Gastroesophageal sphincter (tissue), 4 donors: ENCODE measurements at regions not wholly inside any gene's neighbourhood (a gene's known extent, or its start where the extent isn't known, plus 50 kb on each side); places are given as distances from the start of the nearest gene placed in this dataset.

Experiments
- ATAC-seq: fragments of 150-250 bp; one replicate; pipeline ENCODE4 v1.9.1; 2016; ENCODE audit warnings: mild to moderate bottlenecking, moderate library complexity
- H3K27ac ChIP-seq, 4 donors: fragments of 200-600 bp; sonication (generic) in 3 of 4; 1 replicate in 3 of 4; 2 replicates in 1 of 4; pipeline ENCODE4 v1.5.1; 2016 to 2019
- H3K27me3 ChIP-seq: fragments of 200-600 bp; sonication (generic); one replicate; pipeline ENCODE4 v1.5.1; 2019
- H3K36me3 ChIP-seq, 2 donors: fragments of 200-600 bp; sonication (generic); one replicate each; pipeline ENCODE4 v1.5.1; 2019; ENCODE audit warnings: control low read depth in 1 of 2
- H3K4me1 ChIP-seq, 3 donors: fragments of 200-600 bp; sonication (generic); 1 replicate in 2 of 3; 2 replicates in 1 of 3; pipeline ENCODE4 v1.5.1; 2016 to 2019; ENCODE audit warnings: control low read depth in 2 of 3
- H3K4me3 ChIP-seq, 2 donors: fragments of 200-600 bp; sonication (generic); one replicate each; pipeline ENCODE4 v1.5.1; 2019; ENCODE audit warnings: mild to moderate bottlenecking in 1 of 2, moderate library complexity in 1 of 2
- H3K9me3 ChIP-seq, 3 donors: fragments of 200-600 bp; sonication (generic); one replicate each; pipeline ENCODE4 v1.5.1; 2017 to 2019; ENCODE audit warnings: control low read depth in 2 of 3
- CTCF ChIP-seq, 4 experiments: fragments of 200-600 bp in 2 of 4; fragments of 450-650 bp in 2 of 4; sonication (generic) in 1 of 4; IDR thresholded peaks; one replicate each; pipeline ENCODE4 v1.5.1; 2017 to 2019; ENCODE audit warnings: antibody characterized with exemption in 4 of 4, mild to moderate bottlenecking in 2 of 4, moderate library complexity in 2 of 4
- EP300 ChIP-seq: sonication (generic); formaldehyde crosslinking; IDR thresholded peaks from one replicate; pipeline ENCODE4 v1.6.1; 2017; ENCODE audit warnings: antibody characterized with exemption, mild to moderate bottlenecking
- POLR2A ChIP-seq, 2 donors: fragments of 450-650 bp; IDR thresholded peaks; one replicate each; pipeline ENCODE4 v1.6.1; 2017; ENCODE audit warnings: antibody characterized with exemption in 2 of 2, mild to moderate bottlenecking in 2 of 2, moderate library complexity in 1 of 2
- POLR2AphosphoS5 ChIP-seq: sonication (generic); formaldehyde crosslinking; IDR thresholded peaks from one replicate; pipeline ENCODE4 v1.6.1; 2017; ENCODE audit warnings: antibody characterized with exemption
- WGBS, 2 donors: methylation state at CpG; one replicate each; pipeline ENCODE4 v1.1.5; 2018; ENCODE audit warnings: low coverage in 1 of 2; 5-methylcytosine and 5-hydroxymethylcytosine counted together

GRCh38 chr11:28820296-28820989, 712.3 kb downstream of the METTL15 start:
- no peak for ATAC-seq
- WGBS, 2 donors: 81 to 83% methylated on average over 2 of the region's 2 CpGs

GRCh38 chr11:28819741-28820140, 711.6 kb downstream of the METTL15 start:
- H3K27ac ChIP-seq: no peak overlapping the region
- no peak overlapping the region for H3K4me3 ChIP-seq
- H3K36me3 ChIP-seq: no peaks in the 10 kb centered on the region
- WGBS, 2 donors: 45 to 79% methylated on average over 4 of the region's 4 CpGs
- H3K27me3 ChIP-seq: no peaks in the 10 kb centered on the region
- H3K9me3 ChIP-seq: no peaks in the 10 kb centered on the region
- no peak for TF ChIP-seq POLR2AphosphoS5
- TF ChIP-seq POLR2A (IDR thresholded peaks at IDR 0.05): no peak
- TF ChIP-seq CTCF (IDR thresholded peaks at IDR 0.05): no peak
- TF ChIP-seq EP300: no peak
- no peaks in the 10 kb centered on the region for H3K4me1 ChIP-seq
- ATAC-seq: no peak

More at GRCh38 chr11:28820296-28820989, 712.3 kb downstream of the METTL15 start:
- Histone ChIP-seq H3K27ac (no peak overlapping the region), H3K4me1 (no peaks in the 10 kb centered on the region), H3K27me3 (no peaks in the 10 kb centered on the region), H3K36me3 (no peaks in the 10 kb centered on the region), H3K4me3 (no peak overlapping the region), H3K9me3 (no peaks in the 10 kb centered on the region)
- TF ChIP-seq EP300: no peak
- TF ChIP-seq POLR2A (IDR thresholded peaks at IDR 0.05): no peak
- TF ChIP-seq CTCF (IDR thresholded peaks at IDR 0.05): no peak
- no peak for TF ChIP-seq POLR2AphosphoS5

- Histone ChIP-seq H3K27me3 (no peaks in the 10 kb centered on the region), H3K36me3 (no peaks in the 10 kb centered on the region), H3K27ac (no peak overlapping the region), H3K4me3 (no peak overlapping the region), H3K9me3 (no peaks in the 10 kb centered on the region), H3K4me1 (no peaks in the 10 kb centered on the region)
- TF ChIP-seq CTCF (IDR thresholded peaks at IDR 0.05) (no peak), POLR2AphosphoS5 (no peak), EP300 (no peak), POLR2A (IDR thresholded peaks at IDR 0.05) (no peak)
- 61 to 71% methylated on average over 4 of the region's 4 CpGs for WGBS, 2 donors
- no peak for ATAC-seq
Observed at GRCh38 chr11:28815110-28815509, 706.9 kb downstream of the METTL15 start.

GRCh38 chr11:28808771-28809170, 700.6 kb downstream of the METTL15 start:
- Histone ChIP-seq H3K36me3 (no peaks in the 10 kb centered on the region), H3K4me3 (no peak overlapping the region), H3K4me1 (no peaks in the 10 kb centered on the region), H3K27me3 (no peaks in the 10 kb centered on the region), H3K27ac (no peak overlapping the region), H3K9me3 (no peaks in the 10 kb centered on the region)
- ATAC-seq: no peak
- TF ChIP-seq CTCF (IDR thresholded peaks at IDR 0.05): no peak

GRCh38 chr11:28799316-28799715, 691.1 kb downstream of the METTL15 start:
- no peak for ATAC-seq
- H3K36me3 ChIP-seq: no peaks in the 10 kb centered on the region
- H3K27ac ChIP-seq: no peak overlapping the region
- H3K4me1 ChIP-seq: no peaks in the 10 kb centered on the region
- H3K4me3 ChIP-seq: no peak overlapping the region
- H3K27me3 ChIP-seq: no peaks in the 10 kb centered on the region
- WGBS, 2 donors: 45 to 84% methylated on average over 1 to 2 of the region's 2 CpGs
- H3K9me3 ChIP-seq: no peaks in the 10 kb centered on the region
- no peak for TF ChIP-seq EP300
- TF ChIP-seq CTCF (IDR thresholded peaks at IDR 0.05): no peak
- no peak for TF ChIP-seq POLR2AphosphoS5
- no peak for TF ChIP-seq POLR2A (IDR thresholded peaks at IDR 0.05)
